ENCODE measurements at regions not wholly inside any gene's neighbourhood (a gene's known extent, or its start where the extent isn't known, plus 50 kb on each side); places are given as distances from the start of the nearest gene placed in this dataset.
A peak's percentile ranks its signal among the peaks of the same experiment; 100 is the strongest.

DNA sequence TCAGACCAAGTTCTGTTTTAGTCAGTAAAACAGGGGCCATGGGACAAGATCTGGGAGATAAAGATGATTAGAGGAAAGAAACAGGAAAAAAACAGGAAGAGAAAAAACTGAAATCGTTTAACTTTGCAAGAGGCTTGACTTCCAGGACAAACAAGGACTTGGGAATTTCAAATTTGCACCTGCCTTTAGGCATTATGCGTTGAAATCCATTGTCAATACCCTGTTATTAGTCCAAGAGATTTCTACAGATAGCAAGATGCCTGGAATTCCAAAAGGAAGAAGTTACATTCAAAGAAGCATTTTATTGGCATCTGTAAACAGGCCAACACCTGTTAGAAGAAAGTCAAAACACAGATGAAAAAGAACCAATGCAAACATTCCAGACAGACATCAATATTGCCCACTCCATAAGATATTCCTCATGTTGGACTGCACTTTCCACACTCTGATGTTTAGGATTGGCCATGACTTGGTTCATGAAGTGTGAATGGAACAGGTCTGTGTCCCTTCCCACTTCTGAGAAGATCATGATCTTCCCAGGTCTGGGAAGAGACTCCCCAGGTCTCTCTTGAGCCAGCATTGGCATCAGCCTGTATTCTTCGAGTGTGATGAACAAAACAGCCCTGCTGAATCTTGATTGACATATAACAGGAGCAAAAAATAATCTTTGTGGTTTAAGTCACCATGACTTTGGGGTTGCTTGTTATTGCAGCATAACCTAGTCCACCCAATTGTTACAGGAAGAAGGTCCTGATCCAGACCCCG is 181.4 kb upstream of the FN1 start:
- TF ChIP-seq, protein P1, sequence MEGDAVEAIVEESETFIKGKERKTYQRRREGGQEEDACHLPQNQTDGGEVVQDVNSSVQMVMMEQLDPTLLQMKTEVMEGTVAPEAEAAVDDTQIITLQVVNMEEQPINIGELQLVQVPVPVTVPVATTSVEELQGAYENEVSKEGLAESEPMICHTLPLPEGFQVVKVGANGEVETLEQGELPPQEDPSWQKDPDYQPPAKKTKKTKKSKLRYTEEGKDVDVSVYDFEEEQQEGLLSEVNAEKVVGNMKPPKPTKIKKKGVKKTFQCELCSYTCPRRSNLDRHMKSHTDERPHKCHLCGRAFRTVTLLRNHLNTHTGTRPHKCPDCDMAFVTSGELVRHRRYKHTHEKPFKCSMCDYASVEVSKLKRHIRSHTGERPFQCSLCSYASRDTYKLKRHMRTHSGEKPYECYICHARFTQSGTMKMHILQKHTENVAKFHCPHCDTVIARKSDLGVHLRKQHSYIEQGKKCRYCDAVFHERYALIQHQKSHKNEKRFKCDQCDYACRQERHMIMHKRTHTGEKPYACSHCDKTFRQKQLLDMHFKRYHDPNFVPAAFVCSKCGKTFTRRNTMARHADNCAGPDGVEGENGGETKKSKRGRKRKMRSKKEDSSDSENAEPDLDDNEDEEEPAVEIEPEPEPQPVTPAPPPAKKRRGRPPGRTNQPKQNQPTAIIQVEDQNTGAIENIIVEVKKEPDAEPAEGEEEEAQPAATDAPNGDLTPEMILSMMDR (IDR thresholded peaks at IDR 0.05; ENCODE audit: borderline replicate concordance, extremely low read depth, insufficient read depth), result no peak
- intact Hi-C loops (cut with DNase I), result no loop called here
- Histone ChIP-seq H3K9me3 (ENCODE audit: control insufficient read depth in 2 of 3, insufficient read depth in 1 of 3, low read length in 3 of 3) (no peaks in the 10 kb centered on the region), H3K36me3 (ENCODE audit: control insufficient read depth in 2 of 3, insufficient read depth in 3 of 3, low read length in 3 of 3) (no peaks in the 10 kb centered on the region), H3K27ac (ENCODE audit: low read depth in 2 of 2, low read length in 2 of 2) (no peak overlapping the region), H3K4me1 (ENCODE audit: control insufficient read depth in 2 of 3, insufficient read depth in 2 of 3, low read depth in 1 of 3, low read length in 3 of 3) (no peaks in the 10 kb centered on the region), H3K9ac (ENCODE audit: low read length in 3 of 3) (no peak overlapping the region), H3K27me3 (ENCODE audit: control insufficient read depth, insufficient read depth, low read length) (no peaks in the 10 kb centered on the region), H3K4me3 (ENCODE audit: low read length in 3 of 3) (no peak overlapping the region)
- FAIRE-seq (no peak), DNase-seq (no peak)

DNA sequence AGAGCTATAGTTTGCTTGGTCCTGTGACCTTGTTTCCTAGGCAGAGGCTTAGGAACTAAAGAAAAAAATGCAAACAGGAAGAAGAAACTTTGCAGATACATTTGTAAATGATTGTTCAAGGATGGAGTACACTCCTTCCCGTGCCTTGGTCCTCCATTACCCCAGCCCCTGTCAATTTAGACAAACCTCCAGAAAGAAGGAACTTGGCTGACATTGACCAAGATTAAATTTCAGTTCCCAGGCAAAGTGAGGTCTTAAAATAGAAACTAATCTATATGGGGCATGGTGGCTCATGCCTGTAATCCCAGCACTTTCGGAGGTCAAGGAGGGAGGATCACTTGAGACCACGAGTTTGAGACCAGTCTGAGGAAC is 179.9 kb upstream of the FN1 start:
- Histone ChIP-seq H3K4me1 (ENCODE audit: control insufficient read depth in 2 of 3, insufficient read depth in 2 of 3, low read depth in 1 of 3, low read length in 3 of 3) (no peaks in the 10 kb centered on the region), H3K36me3 (ENCODE audit: control insufficient read depth in 2 of 3, insufficient read depth in 3 of 3, low read length in 3 of 3) (no peaks in the 10 kb centered on the region), H3K27me3 (ENCODE audit: control insufficient read depth, insufficient read depth, low read length) (no peaks in the 10 kb centered on the region), H3K4me3 (ENCODE audit: low read length in 3 of 3) (no peak overlapping the region), H3K9me3 (ENCODE audit: control insufficient read depth in 2 of 3, insufficient read depth in 1 of 3, low read length in 3 of 3) (no peaks in the 10 kb centered on the region), H3K27ac (ENCODE audit: low read depth in 2 of 2, low read length in 2 of 2) (no peak overlapping the region), H3K9ac (ENCODE audit: low read length in 3 of 3) (no peak overlapping the region)
- intact Hi-C loops (cut with DNase I), result no loop called here
- TF ChIP-seq, protein P1 (IDR thresholded peaks at IDR 0.05; ENCODE audit: borderline replicate concordance, extremely low read depth, insufficient read depth), result no peak
- no peak for FAIRE-seq
- no peak for DNase-seq

DNA sequence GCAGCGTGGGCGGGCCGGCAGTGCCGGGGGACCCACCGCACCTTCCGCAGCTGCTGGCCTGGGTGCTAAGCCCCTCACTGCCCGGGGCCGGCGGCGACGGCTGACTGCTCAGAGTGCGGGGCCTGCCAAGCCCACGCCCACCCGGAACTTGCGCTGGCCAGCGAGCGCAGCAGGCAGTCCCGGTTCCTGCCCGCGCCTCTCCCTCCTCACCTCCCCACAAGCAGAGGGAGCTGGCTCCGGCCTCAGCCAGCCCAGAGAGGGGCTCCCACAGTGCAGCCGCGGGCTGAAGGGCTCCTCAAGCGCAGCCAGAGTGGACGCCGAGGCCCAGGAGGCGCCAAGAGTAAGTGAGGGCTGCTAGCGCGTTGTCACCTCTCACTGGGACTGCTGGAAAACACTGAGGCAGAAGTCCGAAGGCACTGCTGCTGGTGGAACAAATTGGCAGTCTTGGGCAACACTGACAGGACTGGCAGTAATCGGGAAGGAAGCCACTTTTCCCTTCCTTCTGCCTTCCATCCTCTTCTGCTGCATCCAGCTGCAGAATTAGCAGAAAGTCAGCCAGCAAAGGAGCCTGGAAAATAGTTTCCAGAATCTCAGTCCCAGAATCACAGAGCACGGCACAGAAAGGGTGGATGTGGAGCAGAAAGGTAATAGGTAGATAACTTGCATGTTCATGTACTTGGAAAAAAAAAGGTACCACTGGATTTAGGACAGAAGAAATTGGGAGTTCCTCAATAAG is 179.4 kb upstream of the FN1 start:
- peak in 1 of 5 donors; percentile 63 for DNase-seq
- Histone ChIP-seq H3K4me1 (ENCODE audit: control insufficient read depth in 2 of 3, insufficient read depth in 2 of 3, low read depth in 1 of 3, low read length in 3 of 3) (no peaks in the 10 kb centered on the region), H3K36me3 (ENCODE audit: control insufficient read depth in 2 of 3, insufficient read depth in 3 of 3, low read length in 3 of 3) (no peaks in the 10 kb centered on the region), H3K9ac (ENCODE audit: low read length in 3 of 3) (no peak overlapping the region), H3K9me3 (ENCODE audit: control insufficient read depth in 2 of 3, insufficient read depth in 1 of 3, low read length in 3 of 3) (no peaks in the 10 kb centered on the region), H3K27me3 (ENCODE audit: control insufficient read depth, insufficient read depth, low read length) (no peaks in the 10 kb centered on the region), H3K27ac (ENCODE audit: low read depth in 2 of 2, low read length in 2 of 2) (no peak overlapping the region), H3K4me3 (ENCODE audit: low read length in 3 of 3) (no peak overlapping the region)
- FAIRE-seq, result no peak
- TF ChIP-seq, protein P1 (IDR thresholded peaks at IDR 0.05; ENCODE audit: borderline replicate concordance, extremely low read depth, insufficient read depth), result no peak
- intact Hi-C loops (cut with DNase I), result no loop called here
